Stimulated activated CD8-positive, alpha-beta memory T cell treated with anti-CD3 and anti-CD28 coated beads, Interleukin-2, amount 100 ng/mL, for 1 hour (primary cell): ENCODE measurements at regions not wholly inside any gene's neighbourhood (a gene's known extent, or its start where the extent isn't known, plus 50 kb on each side); places are given as distances from the start of the nearest gene placed in this dataset.

Experiments
- DNase-seq, 2 donors: peaks; one replicate each; pipeline ENCODE4 v3.0.0-alpha.2; 2020; ENCODE audit warnings: low read depth in 2 of 2

GRCh38 chr1:194347200-194347599 lies 1160.8 kb upstream of the B3GALT2 start:
- no peak for DNase-seq

GRCh38 chr1:194342484-194343262 lies 1156.3 kb upstream of the B3GALT2 start:
- DNase-seq = no peak

- no peak for DNase-seq
Observed at GRCh38 chr1:194341587-194341986, 1155.2 kb upstream of the B3GALT2 start.

DNA sequence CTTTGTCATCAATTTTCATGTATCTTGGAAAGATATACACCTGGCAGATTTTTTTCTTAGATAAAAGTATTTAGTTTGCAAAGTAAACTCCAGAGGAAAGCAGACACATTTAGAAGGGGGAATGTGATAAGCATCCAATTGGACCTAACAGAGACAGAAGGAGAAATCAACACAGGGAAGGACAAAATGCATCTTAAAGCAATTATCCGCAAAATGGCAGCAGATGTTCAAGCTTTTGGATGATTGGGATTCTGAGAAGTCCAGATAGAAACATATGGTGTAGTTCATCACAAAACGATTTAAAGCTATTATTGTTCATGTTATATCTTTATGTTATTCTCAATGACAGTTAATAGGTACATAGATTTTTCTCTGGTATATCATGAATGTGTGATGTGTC lies 1153.1 kb upstream of the B3GALT2 start:
- DNase-seq = no peak

- DNase-seq = no peak
Observed at GRCh38 chr1:194338241-194338948, 1152.0 kb upstream of the B3GALT2 start.

GRCh38 chr1:194333240-194333639 lies 1146.8 kb upstream of the B3GALT2 start:
- DNase-seq = no peak

- no peak for DNase-seq
Observed at GRCh38 chr1:194331758-194332157, 1145.3 kb upstream of the B3GALT2 start.

GRCh38 chr1:194322751-194323150 lies 1136.3 kb upstream of the B3GALT2 start:
- no peak for DNase-seq

DNA sequence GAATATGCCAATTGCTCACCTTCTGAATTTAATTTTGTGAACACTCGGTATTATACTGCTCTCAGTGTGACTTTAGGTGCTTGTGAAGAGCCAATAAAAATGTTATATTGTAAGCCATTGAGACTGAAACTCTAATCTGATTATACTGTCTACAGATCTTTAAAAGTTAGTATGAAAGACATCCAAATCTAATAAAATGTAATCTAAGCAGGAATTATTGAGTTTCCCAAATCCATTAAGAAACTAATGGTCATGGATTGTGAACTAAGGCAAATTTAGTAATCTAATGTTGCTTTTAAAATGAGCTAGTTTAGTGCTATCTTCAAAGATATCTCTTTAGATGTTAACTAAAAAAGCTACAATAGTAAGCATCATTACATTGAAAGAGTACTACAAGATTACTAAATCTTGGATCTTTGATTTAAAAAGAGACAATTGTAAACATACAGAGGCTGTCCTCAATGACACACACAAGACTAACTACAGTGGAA lies 1132.4 kb upstream of the B3GALT2 start:
- no peak for DNase-seq

DNA sequence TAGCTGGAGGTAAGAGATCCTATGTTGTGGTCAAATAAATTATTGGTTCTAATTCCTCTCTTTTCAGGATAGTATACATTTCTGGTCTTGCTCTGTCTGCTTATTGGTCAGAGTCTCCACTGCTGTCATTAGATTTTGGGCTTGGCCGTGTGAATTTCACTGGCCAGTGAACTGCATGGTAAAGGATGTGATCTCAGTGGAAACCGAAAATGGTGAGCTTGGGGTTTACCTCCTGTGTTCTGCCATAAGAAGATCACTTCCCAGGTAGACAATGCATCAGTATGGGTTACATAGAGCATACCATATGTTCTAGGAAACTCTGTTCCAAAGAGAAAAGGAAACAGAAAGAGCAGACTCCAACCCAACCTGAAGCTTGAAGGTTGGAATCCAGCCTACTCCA lies 1123.3 kb upstream of the B3GALT2 start:
- DNase-seq = no peak

DNA sequence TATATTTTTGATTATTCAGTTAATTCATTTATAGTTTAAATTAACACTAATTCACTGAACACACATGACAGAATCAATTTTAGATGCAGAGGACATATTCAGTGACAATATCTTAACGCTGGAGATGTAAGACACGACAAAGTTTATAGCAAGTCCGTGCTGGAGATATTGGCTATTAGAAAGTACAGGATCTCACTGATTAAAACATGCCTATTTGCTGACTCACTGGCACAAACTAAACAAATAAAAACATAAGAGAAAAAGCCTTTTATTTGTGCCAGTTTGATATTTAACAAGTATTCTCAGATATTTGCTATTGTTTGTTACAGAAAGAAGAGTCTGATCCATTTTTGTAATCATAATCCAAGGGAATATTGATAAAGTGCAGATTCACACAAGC lies 1122.9 kb upstream of the B3GALT2 start:
- DNase-seq = no peak

- DNase-seq = no peak
Observed at GRCh38 chr1:194300776-194301175, 1114.4 kb upstream of the B3GALT2 start.

DNA sequence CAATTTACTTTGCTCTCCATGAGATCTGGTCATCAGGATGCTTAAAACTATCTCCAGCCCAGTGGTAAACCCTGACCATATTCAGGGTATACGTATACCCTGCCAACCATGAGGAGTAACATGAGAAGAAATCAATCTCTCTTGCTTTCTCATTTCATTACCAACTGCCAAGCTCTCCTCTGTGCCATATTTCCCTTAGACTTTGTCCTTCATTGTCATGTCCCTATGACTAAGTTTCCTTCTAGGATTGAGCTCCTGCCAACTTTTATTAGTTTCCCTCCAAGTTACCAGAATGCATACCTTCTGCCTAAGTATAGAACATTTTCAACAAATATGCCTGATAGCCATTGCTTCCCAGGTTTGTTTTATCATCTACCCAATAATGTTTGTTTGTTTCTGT lies 1113.9 kb upstream of the B3GALT2 start:
- no peak for DNase-seq

DNA sequence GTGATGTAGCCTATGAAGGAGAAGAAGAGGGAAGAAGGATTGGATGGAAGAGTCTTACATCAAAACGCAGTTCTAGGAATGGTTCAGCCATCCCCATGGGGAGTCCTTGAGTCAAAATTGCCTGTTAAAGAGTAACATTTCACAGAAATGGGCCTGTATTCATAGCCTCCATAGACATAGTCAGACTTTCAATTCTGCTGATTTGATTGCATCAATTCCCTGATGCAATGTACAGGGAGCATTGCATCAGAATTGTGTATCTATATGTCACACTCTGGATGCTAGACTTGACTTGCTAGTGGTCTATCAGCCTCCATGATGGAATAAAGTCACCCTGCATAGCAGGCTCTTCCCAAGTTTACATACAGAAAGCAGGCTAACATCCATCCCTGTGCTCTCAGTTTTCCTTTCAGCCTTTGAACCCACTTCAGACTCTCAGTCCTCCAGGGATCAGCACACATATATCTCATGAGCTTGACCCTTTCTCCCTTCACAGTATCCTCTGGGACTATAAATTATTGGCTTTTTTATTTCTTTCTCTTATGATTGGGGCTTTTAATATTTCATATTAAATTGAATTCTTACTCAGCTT lies 1111.7 kb upstream of the B3GALT2 start:
- DNase-seq = no peak

- no peak for DNase-seq
Observed at GRCh38 chr1:194297094-194297493, 1110.7 kb upstream of the B3GALT2 start.

DNA sequence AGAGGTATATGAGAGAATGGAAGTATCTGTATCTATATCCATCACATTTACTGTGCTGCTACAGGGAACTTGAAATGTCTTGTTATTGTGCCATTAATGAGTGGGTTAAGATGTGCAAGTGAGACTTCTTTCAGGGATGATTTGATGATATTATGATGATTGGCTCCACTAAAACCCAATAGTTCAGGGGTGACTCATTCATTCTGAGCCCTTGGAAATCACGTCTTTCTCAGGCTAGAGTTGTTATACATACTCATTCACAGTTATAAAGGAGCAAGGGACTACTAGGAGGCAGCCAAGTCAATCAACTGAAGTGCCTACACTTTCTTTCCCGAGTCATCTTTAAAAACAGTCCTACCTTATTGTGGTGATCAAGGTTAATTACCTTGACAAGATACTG lies 1109.8 kb upstream of the B3GALT2 start:
- no peak for DNase-seq

- DNase-seq = no peak
Observed at GRCh38 chr1:194295685-194296084, 1109.3 kb upstream of the B3GALT2 start.

DNA sequence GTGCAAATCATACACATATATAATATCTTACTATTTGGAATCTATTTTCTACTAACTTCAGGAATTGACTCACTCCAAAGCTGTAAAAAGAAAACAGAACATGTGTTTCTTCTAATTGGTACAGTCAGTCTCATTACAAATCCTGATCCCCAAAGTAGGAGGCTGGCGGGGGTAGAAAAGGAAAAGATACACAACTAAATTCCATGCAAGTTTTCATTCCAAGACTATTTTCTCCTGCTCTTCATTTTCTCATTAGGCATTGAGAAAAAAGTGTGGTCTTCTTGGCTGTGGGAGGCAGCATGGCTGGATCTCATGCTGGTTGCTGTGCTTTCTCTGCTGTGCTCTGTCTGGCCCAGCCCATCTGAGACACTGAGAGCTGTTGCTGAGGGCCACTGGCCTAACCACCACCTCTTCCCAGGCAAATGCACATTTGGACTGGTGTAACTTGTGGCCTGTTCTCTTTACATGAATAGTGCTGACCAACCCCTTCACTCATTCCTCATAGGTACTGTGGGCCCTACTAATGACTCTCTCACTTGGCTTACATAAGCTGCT lies 1107.5 kb upstream of the B3GALT2 start:
- no peak for DNase-seq

DNA sequence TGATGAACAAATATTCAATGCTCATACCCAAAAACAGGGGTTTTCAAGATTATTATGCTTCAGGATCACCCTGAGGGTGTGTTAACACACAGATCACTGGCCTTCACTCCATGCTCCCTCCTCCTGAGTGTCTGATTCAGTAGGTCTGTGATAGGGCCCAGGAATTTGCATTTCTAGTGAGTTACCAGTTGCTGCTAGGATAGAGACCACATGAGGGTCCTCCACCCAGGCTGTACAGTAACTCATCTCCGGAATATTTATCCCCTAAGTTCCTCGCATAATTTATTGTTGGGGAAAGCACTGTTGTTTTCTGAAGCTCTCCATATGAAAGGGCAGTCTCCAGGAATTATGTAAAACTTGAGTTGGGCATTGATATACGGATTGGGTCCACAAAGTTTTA lies 1106.6 kb upstream of the B3GALT2 start:
- no peak for DNase-seq

DNA sequence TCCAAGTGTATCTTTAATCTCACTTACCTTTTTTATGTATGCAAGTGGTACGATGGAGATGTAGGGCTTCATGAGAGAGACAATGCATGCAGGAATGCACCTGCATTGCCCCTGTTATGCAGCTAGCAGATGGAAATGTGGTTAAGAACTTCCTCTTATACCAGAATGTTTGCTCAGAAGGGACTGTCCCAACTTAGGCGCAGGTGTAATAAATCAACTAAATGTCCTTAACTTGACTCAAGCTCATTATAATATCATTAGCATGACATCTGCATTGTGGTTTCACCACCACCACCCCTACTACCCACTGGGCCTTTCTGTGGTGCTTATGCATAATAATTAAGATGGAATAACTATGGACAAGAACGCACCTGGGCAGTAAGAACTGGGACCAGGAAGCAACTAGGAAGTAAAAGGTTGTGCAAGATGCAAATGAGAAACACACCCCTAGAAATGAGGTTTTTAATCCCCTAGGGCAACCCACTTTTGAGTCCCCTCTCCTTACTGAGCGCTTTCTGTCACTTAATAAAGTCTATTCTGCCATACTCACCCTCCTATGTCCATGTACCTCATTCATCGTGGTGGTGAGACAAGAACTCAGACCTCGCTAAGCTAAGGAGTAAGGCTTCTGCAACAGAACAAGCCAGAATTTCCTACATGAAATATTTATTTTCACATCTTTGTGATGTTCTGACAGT lies 1103.3 kb upstream of the B3GALT2 start:
- DNase-seq = peak in 1 of 2 donors; percentile 9

DNA sequence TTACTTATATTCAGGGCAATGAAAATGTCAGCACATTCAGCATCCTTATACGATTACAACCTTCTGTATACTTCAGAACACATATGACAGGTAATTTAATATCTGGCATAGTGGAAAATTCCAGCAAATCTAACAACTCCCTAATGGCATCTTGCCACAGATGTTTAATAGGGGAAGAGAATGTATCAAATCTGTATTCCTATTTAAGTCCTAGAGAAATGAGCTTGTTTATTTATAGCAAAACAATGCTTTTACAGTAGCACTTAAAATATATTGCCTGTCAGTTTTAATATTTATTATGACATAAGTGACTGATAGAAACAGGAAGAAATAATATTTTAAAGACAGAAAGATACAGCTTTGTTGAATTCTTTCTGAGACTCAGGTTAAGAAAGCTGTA lies 1101.8 kb upstream of the B3GALT2 start:
- no peak for DNase-seq

- DNase-seq = no peak
Observed at GRCh38 chr1:194281376-194281775, 1095.0 kb upstream of the B3GALT2 start.
